ENCODE measurements at regions not wholly inside any gene's neighbourhood (a gene's known extent, or its start where the extent isn't known, plus 50 kb on each side); places are given as distances from the start of the nearest gene placed in this dataset.

DNA sequence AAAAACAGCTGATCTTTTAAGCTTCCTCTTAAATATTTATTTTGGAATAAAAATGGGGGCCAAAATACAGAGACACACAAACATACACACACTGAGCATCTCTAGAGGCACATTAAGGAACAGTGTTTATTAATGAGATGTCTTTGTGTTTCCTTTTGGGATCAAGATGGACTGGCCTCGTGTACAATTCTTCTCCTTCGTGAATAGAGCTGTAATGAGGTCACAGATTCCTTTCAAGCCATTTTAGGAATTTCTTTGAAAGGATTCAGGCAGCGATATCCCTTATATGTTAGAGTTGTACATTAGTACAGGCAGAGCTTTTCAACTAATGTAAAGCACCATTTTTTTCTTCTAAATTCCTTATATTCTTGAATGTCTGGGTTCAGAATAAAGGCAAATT, 295.7 kb downstream of the CHRM3 start:
- DNase-seq (ENCODE audit: low read depth in 1 of 2, low spot score in 2 of 2), result no peak
- Histone ChIP-seq H3K9me3 (replicated peaks) (no peaks in the 10 kb centered on the region), H3K4me1 (replicated peaks) (no peaks in the 10 kb centered on the region), H3K27me3 (replicated peaks) (no peaks in the 10 kb centered on the region), H3K27ac (no peak overlapping the region), H3K4me3 (no peak overlapping the region), H3K36me3 (no peaks in the 10 kb centered on the region)

DNA sequence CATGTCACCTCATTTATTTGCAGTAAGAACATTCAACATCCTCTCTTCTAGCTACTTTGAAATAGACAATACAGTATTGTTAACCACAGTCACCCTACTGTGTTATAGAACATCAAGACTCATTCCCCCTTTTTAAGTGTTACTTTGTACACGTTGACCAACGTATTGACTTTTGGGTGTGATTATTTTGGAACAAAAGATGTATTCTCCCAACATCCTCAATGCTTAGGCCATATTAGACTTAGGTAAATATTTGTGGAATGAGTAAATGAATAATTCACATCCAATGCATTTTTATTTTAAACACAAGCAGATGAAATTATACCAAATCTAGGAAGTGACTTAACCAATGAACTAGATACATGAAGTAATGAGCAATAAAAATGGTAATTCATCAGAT, 296.6 kb downstream of the CHRM3 start:
- no peak for DNase-seq (ENCODE audit: low read depth in 1 of 2, low spot score in 2 of 2)
- no peaks in the 10 kb centered on the region for H3K36me3 ChIP-seq
- H3K9me3 ChIP-seq (replicated peaks), result no peaks in the 10 kb centered on the region
- H3K27ac ChIP-seq, result no peak overlapping the region
- no peaks in the 10 kb centered on the region for H3K27me3 ChIP-seq (replicated peaks)
- H3K4me3 ChIP-seq, result no peak overlapping the region
- no peaks in the 10 kb centered on the region for H3K4me1 ChIP-seq (replicated peaks)

DNA sequence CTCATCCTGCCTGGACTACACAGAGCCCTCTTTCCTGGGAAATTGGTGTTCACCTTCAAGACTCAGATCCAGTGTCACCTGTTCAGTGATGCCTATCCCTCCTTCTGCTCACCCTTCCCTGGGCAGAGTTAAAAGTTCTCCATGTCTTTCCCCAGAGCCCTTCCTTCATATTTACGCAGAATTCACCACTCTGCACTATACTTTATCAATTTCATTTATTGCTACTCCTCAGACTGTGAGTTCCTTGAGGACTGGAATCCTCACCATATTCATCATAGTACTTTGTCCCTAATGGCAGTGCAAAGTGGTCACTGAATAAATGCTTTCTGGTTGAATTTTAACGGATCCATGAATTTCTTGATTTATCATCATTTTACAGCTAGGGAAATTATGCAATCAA, 300.0 kb downstream of the CHRM3 start:
- Histone ChIP-seq H3K4me3 (no peak overlapping the region), H3K27ac (no peak overlapping the region), H3K9me3 (replicated peaks) (no peaks in the 10 kb centered on the region), H3K27me3 (replicated peaks) (no peaks in the 10 kb centered on the region), H3K36me3 (no peaks in the 10 kb centered on the region), H3K4me1 (replicated peaks) (no peaks in the 10 kb centered on the region)
- no peak for DNase-seq (ENCODE audit: low read depth in 1 of 2, low spot score in 2 of 2)

DNA sequence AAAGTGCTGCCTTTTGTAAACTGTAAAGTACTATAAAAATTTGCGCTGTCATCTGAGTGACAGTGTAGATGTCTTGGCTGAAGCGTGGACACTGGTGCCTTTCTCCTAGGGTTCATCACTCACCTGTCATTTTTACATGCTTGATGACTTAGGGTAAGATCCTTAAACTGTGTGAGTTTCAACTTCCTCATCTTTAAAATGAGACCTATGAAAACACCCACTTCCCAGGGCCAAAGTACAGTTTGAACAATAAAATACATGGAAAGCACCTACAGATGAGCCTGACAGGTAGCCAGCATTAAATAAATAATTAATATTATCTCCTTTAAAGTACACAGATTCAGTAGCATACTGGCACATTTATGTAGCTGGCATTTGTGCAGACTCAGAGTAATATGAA, 309.9 kb downstream of the CHRM3 start:
- DNase-seq (ENCODE audit: low read depth in 1 of 2, low spot score in 2 of 2), result no peak
- Histone ChIP-seq H3K36me3 (no peaks in the 10 kb centered on the region), H3K4me1 (replicated peaks) (no peaks in the 10 kb centered on the region), H3K9me3 (replicated peaks) (no peaks in the 10 kb centered on the region), H3K4me3 (no peak overlapping the region), H3K27ac (no peak overlapping the region), H3K27me3 (replicated peaks) (no peaks in the 10 kb centered on the region)

DNA sequence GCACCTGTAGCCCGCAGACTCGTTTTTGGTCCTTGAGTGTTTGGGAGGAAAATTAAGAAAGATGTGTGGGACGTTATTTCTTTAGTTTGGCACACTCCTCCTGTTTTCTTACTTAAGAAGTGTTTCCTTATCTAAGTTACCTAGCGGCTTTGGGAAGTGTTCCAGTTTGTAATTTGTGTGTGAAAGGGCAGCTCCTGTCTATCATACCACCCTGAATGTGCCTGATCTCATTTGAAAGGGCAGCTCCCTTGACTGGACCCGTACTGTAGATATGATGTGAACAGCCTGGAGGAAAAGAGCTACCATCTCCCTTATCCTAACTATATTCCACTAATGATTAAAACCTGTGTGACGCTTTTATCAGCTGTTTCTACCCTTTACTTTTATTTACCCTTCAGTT, 314.3 kb downstream of the CHRM3 start:
- no peak for DNase-seq (ENCODE audit: low read depth in 1 of 2, low spot score in 2 of 2)

DNA sequence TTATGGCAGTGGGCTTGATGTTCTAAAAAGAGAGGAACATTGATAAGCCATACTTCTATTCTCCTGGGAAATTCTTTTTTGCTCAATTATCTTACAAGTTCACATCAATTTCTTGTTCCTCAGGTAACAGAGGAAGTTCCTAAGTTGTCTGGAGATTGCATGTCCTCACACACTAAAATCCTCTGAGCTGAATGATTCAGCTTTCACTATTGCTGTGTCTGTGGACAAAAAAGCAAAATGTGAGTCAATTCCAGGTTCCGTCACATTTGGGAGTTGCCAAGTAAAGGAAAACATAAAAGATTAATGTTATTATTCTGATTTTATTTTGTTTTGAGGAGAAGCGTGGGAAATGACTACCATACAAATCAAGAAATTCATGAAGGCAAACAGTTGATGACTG, 316.7 kb downstream of the CHRM3 start:
- H3K36me3 ChIP-seq, result no peaks in the 10 kb centered on the region
- no peak for DNase-seq (ENCODE audit: low read depth in 1 of 2, low spot score in 2 of 2)
- no peaks in the 10 kb centered on the region for H3K4me1 ChIP-seq (replicated peaks)
- no peak overlapping the region for H3K4me3 ChIP-seq
- H3K27me3 ChIP-seq (replicated peaks), result no peaks in the 10 kb centered on the region
- no peak overlapping the region for H3K27ac ChIP-seq
- no peaks in the 10 kb centered on the region for H3K9me3 ChIP-seq (replicated peaks)

More for the DNA sequence above, 314.3 kb downstream of the CHRM3 start:
- Histone ChIP-seq H3K36me3 (no peaks in the 10 kb centered on the region), H3K4me1 (replicated peaks) (no peaks in the 10 kb centered on the region), H3K4me3 (no peak overlapping the region), H3K9me3 (replicated peaks) (no peaks in the 10 kb centered on the region), H3K27ac (no peak overlapping the region), H3K27me3 (replicated peaks) (no peaks in the 10 kb centered on the region)

DNA sequence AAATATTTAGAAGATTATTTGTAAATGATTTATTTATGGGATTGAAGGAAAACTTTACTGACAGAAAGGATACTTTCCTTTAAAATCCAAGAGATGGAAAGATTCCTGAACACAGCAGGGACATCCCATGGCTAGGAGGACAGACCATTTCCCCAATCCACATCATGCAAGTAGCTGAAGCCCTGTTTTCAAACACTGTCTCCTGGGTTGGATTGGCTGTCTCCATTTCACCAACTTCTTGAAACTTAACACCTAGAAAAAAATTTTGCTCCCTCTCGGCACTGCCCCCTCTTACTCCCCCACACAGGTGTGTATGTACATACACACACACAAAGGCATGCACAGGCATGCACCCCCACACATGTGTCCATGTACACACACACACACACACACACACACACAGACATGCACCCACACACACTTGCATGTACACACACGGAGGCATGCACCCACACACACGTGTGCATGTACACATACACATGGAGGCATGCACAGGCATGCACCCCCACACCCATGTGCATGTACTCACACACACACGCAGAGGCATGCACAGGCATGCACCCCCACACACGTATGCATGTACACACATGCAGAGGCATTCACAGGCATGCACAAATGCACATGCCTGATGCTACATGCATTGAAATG, 320.0 kb downstream of the CHRM3 start:
- H3K4me1 ChIP-seq (replicated peaks), result no peaks in the 10 kb centered on the region

DNA sequence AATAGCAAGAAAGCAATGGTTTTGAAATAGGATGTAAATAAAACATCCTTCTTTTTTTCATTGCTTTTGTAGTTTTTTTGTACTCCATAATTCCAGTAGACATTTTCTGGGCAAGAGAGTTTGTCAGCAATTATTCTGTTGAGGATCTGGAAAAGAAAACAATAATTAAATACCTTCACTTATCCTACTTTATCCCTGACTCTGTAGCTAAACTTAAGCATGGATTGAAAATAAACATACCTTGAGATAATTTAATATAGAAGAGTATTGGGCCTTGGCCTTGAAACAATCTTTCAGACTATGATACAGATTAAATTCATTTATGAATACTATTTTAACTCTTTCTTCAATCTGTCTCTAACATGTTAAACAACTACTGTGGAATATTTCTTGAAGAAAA, 321.2 kb downstream of the CHRM3 start:
- no peaks in the 10 kb centered on the region for H3K36me3 ChIP-seq

More for the DNA sequence above, 320.0 kb downstream of the CHRM3 start:
- Histone ChIP-seq H3K27ac (no peak overlapping the region), H3K4me3 (no peak overlapping the region), H3K27me3 (replicated peaks) (no peaks in the 10 kb centered on the region), H3K9me3 (replicated peaks) (no peaks in the 10 kb centered on the region), H3K36me3 (no peaks in the 10 kb centered on the region)
- no peak for DNase-seq (ENCODE audit: low read depth in 1 of 2, low spot score in 2 of 2)

DNA sequence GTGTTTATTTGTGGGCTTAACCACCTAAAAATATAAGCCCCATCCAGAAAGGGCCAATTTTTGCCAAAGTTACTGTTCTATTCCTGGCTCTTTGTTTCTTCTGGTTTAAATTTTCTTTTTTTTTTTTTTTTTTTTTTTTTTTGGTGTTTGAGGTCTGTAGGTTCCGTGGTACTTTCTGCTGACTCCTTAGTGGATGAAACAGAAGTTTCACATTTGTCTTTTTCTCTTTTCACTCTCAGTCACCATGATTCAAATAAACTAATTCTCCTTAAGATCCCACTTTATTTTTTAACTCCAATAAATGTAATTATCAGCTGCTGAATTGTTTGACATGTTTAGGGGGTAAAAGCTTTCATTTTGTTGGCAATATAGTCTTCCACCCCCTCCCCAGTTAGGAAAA, 322.3 kb downstream of the CHRM3 start:
- H3K36me3 ChIP-seq, result no peaks in the 10 kb centered on the region
- H3K4me3 ChIP-seq, result no peak overlapping the region
- DNase-seq (ENCODE audit: low read depth in 1 of 2, low spot score in 2 of 2), result no peak
- H3K9me3 ChIP-seq (replicated peaks), result no peaks in the 10 kb centered on the region
- no peaks in the 10 kb centered on the region for H3K27me3 ChIP-seq (replicated peaks)
- H3K4me1 ChIP-seq (replicated peaks), result no peaks in the 10 kb centered on the region
- no peak overlapping the region for H3K27ac ChIP-seq

More for the DNA sequence above, 321.2 kb downstream of the CHRM3 start:
- H3K27ac ChIP-seq, result no peak overlapping the region
- no peaks in the 10 kb centered on the region for H3K9me3 ChIP-seq (replicated peaks)
- H3K4me3 ChIP-seq, result no peak overlapping the region
- no peaks in the 10 kb centered on the region for H3K27me3 ChIP-seq (replicated peaks)
- no peak for DNase-seq (ENCODE audit: low read depth in 1 of 2, low spot score in 2 of 2)
- no peaks in the 10 kb centered on the region for H3K4me1 ChIP-seq (replicated peaks)

DNA sequence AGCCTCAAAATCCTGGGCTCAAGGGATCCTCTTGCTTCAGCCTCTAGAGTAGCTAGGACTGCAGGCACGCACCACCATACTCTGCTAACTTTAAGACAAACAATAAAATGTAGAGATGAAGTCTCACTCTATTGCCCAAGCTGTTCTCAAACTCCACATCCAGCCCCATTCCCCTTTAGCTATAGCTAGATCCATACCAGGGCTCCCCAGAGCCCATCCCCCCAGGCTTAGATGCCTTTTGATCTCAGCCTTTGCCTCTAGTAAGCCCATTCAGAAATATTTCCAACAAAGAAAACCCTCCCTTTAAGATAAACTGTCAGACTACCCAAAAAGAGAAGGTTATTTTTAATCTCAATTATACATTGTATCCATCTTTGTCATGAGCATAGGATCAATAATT, 325.4 kb downstream of the CHRM3 start:
- Histone ChIP-seq H3K27me3 (replicated peaks) (no peaks in the 10 kb centered on the region), H3K9me3 (replicated peaks) (no peaks in the 10 kb centered on the region), H3K27ac (no peak overlapping the region), H3K4me1 (replicated peaks) (no peaks in the 10 kb centered on the region), H3K36me3 (no peaks in the 10 kb centered on the region), H3K4me3 (no peak overlapping the region)
- no peak for DNase-seq (ENCODE audit: low read depth in 1 of 2, low spot score in 2 of 2)

DNA sequence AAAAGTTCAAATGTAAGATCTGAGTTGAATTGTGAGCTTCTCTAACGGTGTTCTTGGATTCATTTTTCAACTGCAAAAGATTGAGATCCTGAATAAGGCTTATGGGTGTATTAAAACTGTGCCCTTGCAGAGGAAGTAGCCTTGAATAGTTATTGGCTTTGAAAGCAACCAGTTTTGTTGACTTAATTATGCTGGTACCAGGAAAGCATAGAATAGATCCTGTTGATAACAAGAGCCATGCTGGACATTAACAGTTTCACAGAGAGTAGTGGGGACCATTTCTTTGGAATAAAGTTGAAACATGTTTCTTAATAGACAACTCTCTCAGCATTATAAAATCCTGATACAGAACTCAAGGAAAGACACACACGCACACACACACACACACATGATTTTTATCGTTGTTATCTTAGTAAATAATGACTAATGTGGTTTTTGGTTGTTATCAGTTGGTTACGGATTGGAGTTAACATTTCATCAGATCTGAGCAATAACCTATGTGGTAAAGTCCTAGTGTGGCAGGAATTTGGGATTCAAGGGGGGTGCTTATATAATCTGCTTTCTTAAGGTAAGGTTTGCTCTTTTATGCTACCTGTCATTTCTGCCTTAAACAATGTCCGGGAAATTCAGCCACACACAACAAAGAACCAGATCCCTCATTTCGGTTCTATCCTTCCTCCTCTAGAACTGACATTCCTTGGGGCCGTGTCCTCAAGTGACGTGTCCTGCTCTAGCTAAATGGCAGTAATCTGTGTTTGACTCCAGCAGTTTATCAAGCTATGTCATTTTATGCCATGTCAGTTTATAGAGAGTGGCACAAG, 330.9 kb downstream of the CHRM3 start:
- H3K4me1 ChIP-seq (replicated peaks), result no peaks in the 10 kb centered on the region
- no peak overlapping the region for H3K27ac ChIP-seq
- H3K27me3 ChIP-seq (replicated peaks), result no peaks in the 10 kb centered on the region
- H3K4me3 ChIP-seq, result no peak overlapping the region
- no peaks in the 10 kb centered on the region for H3K36me3 ChIP-seq
- no peak for DNase-seq (ENCODE audit: low read depth in 1 of 2, low spot score in 2 of 2)
- no peaks in the 10 kb centered on the region for H3K9me3 ChIP-seq (replicated peaks)

DNA sequence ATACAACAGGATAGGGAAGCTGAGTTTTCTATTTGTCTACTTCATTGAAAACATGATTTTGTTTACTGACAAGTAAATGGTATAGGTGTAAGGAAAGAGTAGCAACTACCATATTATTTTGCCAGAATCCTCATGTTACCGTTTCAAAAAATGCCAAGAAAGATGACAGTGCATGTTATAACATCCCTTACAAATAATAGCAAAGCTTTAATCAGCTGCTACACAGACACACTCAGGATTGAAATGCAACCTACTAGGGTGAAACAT, 331.5 kb downstream of the CHRM3 start:
- no peaks in the 10 kb centered on the region for H3K27me3 ChIP-seq (replicated peaks)
- H3K27ac ChIP-seq, result no peak overlapping the region
- no peak overlapping the region for H3K4me3 ChIP-seq
- H3K4me1 ChIP-seq (replicated peaks), result no peaks in the 10 kb centered on the region
- DNase-seq (ENCODE audit: low read depth in 1 of 2, low spot score in 2 of 2), result no peak
- H3K9me3 ChIP-seq (replicated peaks), result no peaks in the 10 kb centered on the region
- no peaks in the 10 kb centered on the region for H3K36me3 ChIP-seq

DNA sequence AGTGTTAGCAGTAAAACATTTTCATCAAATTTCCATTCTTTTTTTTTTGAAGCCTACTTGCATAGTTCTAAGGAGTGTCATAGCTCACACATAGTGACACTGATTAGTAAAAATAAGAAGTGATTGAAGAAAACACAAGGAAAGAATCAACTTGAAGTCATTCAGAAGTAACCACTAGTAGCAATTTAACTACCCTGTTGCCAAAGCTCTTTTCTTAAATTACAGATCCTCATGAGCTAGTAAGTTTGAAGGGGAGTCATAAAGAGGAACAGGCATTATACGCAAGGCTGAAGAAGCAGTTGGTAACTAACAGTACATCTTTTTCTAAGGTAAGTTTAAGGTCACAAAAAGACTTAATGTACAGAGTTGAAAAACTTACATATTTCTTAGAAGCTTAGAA, 332.2 kb downstream of the CHRM3 start:
- no peaks in the 10 kb centered on the region for H3K27me3 ChIP-seq (replicated peaks)
- H3K9me3 ChIP-seq (replicated peaks), result no peaks in the 10 kb centered on the region
- H3K4me1 ChIP-seq (replicated peaks), result no peaks in the 10 kb centered on the region
- H3K36me3 ChIP-seq, result no peaks in the 10 kb centered on the region
- DNase-seq (ENCODE audit: low read depth in 1 of 2, low spot score in 2 of 2), result no peak
- H3K27ac ChIP-seq, result no peak overlapping the region
- H3K4me3 ChIP-seq, result no peak overlapping the region

DNA sequence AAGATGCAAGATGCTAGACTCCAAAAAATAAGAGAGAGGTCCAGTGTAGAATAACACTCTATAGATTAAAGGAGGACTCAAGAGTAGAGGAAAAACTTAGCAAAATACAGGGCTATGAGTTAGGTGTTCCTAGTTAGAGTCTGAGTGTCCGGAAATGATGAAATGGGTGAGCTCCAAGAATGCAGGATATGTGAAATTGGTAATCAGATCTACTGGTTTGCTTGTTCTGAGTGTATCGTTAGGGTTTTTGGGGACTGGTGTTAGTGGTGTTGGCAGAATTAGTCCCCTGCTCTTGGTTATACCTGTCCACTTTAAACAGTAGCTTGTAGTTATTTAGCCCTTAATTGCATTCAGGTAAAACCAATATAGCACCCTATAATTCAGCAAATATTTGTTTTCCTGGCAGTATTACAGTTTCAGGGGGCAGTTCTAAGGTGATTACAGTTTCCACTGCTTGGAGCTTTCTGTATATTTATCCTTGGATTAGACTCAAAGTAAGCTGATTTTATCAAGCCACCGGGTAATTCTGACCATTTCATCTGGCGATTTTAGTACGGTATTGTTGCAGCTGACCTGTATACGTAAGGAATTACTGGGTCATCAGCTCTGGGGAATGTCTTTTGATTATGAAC, 332.7 kb downstream of the CHRM3 start:
- Histone ChIP-seq H3K27me3 (replicated peaks) (no peaks in the 10 kb centered on the region), H3K27ac (no peak overlapping the region), H3K4me3 (no peak overlapping the region), H3K36me3 (no peaks in the 10 kb centered on the region), H3K9me3 (replicated peaks) (no peaks in the 10 kb centered on the region), H3K4me1 (replicated peaks) (no peaks in the 10 kb centered on the region)
- DNase-seq (ENCODE audit: low read depth in 1 of 2, low spot score in 2 of 2), result no peak

Data from SJSA1 (cell line).